ENCODE measurements at regions not wholly inside any gene's neighbourhood (a gene's known extent, or its start where the extent isn't known, plus 50 kb on each side); places are given as distances from the start of the nearest gene placed in this dataset.
"Not testable (repeated sequence)": the region's sequence is repeated elsewhere in the genome, so short reads cannot be mapped to it uniquely, and the experiment has no call there.

DNA sequence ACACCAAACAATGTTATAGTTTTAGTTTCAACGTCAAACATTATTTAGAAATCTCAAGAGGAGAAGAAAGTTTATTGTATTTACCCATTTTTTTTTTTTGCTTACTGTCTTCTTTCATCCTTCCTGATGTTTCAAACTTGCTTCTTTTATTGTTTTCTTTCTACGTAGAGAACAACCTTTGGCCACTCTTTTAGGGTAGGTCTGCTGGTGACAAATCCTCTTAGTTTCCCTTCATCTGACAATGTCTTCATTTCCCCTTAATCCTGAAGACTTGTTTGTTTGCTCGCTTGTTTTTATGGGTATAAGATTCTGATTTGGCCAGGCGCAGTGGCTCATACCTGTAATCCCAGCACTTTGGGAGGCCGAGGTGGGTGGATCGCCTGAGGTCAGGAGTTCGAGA lies 89.1 kb downstream of the RHOU start:
- DNase-seq (ENCODE audit: low read depth in 2 of 2): no peak

DNA sequence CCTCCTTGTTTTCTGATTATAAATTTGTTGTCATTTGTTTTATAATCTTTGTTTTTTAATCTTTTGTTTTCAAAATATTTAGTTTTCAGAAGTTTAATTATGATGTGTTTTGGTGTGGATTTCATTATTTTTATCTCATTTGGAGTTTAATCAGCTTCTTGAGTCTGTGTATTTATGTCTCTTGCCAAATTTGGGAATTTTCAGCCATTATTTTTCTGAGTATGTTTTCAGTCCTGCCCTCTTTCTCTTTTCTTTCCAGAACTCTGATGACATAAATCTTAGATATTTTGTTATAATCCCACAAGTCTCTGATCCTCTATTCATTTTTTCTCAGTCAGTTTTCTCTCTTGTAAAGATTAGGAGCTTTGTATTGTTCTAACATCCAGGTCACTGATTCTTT lies 89.8 kb downstream of the RHOU start:
- no peak for DNase-seq (ENCODE audit: low read depth in 2 of 2)

DNA sequence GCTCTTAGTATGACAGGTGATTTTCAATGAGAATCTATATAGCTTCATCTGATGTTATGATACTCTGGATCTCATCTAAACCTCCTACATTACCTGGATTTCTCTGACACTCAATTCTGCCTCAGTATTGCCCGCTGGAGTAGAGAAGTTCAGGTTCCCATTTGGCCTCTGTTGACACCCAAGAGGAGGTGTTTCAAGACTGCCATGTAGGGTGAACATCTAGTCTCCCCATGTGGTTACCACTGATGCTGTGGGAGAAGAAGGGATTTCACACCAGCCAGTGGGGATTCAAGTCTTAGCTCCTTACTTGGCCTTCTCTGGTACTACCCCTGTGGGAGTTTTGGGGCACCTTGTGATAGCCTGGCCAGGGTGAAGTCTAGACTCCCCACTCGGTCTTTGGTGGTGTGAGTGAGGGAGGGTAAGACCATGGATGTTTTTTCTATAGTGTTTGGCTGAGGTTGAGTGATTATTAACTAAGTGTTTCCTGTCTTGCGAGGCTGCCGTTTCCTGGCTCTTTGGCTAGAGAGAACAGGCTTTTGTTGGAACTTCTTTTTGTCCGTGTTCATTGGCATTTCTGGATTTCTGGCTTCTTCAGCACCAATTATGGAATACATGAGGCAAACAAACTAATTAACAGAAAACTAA lies 90.7 kb downstream of the RHOU start:
- no peak for DNase-seq (ENCODE audit: low read depth in 2 of 2)

DNA sequence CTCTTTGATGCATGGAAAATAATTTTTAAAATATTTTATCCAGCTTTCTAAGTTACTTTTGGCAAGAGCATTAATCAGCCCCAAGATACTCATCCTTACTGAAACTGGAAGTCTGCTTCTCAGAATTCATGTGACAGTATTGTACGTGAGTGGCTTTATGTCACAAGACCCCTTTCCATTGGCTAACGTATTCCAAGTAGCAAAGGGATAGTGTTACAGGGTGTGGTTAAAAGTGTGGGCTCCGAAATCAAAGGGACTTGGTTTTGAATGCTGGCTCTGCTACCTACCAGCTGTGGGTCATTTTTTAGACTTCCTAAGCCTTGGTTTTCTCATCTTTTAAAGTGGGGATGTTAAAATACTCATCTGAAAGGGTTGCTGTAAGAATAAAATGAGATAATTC lies 91.7 kb downstream of the RHOU start:
- DNase-seq (ENCODE audit: low read depth in 2 of 2): no peak

DNA sequence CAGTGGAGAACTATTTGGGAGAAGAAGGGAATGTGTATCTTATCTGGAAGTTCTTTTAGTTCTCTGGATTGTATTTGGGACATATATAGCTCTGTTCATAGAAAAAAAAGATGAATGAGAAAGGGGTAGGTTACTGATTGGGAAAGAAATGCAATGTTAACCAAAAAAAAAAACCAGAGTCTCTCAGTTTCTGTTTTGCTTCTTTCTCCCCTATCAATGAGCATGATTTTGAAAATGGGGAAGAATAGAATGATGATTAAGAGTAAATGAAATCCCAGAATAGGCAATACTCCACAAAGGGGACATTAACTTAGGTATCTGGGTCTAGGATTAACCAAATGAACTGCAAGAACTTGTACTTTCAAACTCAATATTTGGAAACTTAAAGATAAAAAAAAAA lies 92.9 kb downstream of the RHOU start:
- no peak for DNase-seq (ENCODE audit: low read depth in 2 of 2)

DNA sequence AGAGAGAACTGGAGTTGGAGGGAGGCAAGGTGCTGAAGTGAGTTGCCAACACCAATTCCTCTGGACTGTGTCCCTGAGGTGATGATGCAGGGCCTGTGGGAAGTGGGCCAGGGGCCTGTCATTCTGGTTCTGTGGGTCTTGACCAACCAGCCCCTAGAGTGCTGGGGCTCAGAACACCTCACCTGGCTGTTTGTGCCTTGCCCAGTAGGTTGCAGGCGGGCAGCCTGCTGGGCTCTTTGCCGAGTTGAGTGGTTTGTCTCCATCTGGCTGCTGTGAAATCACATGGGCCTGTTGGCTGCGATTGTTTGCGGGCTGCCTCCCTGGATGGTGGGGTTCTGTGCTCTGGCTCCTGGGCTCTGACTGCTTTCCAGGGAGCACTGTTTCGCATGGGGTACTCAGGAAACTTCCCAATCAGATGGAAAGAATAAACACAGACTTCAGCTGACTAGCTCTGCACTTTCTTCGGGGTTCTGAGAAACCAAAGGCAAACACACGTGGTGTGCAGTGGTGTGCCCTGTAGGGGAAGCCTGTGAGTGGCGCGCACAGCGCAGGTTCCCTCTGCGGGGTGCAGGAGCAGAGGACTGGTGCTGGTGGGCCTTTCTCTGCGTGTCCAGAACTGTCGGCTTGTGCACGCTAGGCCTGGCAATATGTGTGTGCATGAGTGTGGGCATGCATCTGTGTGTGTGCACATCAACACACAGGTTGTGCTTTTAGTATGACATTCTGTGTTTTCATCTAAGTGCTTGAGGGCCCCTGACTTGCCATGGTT lies 95.1 kb downstream of the RHOU start:
- no peak for DNase-seq (ENCODE audit: low read depth in 2 of 2)

DNA sequence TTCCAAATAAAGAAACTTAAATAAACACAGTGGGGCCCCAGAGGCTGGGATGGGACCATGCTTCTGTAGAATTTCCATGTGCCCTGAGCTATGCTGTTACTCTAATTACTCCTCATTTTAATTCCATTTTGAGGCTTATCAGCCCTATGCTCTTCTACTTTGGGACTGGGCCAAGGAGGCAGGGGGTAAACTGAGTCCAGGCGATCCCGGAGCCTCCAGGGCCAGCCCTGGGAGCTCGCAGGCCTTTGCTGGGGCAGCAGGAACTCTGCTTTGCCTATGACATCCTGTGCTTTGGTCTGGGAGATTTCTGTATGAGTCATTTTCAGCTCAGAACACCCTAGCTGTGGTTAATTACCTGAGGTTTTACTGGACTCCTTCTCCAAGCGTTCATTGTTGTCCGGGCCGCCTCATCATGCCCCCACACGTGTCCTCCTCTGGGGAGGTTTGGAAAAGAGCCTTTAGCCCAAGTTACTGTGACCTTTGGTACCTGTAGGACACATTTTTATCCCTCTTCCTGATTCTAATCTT lies 95.7 kb downstream of the RHOU start:
- no peak for DNase-seq (ENCODE audit: low read depth in 2 of 2)

DNA sequence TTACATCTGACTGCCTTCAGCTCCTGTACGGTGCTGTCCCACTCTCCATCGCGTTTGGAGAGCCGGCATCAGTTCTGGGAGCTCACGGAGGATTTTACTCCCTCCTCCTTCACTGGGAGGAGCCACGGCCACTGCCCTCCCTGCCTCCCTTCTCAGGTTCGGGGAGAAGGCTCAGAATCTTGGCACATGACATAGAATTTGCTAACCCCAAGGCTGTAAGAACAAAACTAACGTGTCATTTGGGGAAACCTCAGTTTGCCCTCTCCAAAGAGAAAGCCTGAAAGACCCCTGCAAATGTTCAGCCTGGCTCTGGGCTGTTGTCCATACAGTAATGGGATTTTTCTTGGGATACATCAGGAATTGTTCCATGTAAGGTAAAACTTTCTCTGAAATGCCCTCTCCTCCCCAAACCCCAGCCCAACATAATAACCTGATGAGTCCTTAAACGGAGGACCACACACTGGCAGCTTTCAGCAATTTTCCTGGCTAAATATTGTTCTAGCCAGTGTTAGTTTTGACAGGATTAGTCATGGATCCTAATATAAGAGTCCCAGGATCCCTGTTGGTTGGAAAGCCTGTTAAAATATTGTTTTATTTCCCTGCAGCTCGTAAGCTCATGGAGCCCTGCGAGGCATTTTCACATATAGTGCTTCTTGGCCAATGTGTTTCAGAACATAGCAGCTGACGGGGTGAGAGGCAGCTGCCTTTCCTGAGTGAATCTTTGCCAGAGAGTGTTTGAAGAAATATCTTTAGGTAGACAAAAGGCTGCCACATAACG lies 98.8 kb downstream of the RHOU start:
- no peak for DNase-seq (ENCODE audit: low read depth in 2 of 2)

DNA sequence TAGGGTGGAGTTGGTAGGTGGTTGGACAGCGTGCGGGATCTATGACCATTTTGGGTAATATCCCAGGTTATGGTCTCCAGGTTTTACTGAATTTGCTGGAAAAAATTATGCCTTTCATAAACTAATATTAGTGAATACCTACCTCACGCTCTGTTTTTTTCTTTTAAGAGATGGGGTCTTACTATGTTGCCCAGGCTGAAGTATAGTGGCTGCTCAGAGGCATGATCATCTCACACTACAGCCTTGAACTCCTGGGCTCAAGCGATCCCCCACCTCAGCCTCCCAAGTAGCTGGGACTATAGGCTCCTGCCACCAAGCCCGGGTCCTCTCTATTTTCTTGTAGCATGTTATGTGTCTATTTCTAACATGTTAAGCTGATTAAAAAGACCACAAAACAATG lies 100.2 kb downstream of the RHOU start:
- no peak for DNase-seq (ENCODE audit: low read depth in 2 of 2)

DNA sequence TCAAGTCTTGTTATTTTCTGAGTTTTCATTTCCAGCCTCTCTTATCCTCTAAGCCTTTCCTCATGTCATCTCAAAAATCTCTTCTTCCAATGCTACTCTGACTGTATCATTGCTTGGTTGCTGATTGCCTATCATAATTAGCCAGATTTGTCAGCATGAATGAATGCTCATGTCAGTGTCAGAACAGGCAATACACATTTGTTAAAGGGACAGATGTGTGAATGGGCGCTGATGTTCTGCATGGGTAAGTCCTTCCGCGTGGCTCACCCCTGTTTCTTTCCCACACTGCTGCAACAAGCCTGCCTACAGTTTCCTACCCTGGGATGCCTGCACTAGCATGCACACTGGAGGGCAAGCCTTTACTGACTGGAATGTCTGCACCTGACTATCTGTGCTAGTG lies 100.6 kb downstream of the RHOU start:
- DNase-seq (ENCODE audit: low read depth in 2 of 2): no peak

DNA sequence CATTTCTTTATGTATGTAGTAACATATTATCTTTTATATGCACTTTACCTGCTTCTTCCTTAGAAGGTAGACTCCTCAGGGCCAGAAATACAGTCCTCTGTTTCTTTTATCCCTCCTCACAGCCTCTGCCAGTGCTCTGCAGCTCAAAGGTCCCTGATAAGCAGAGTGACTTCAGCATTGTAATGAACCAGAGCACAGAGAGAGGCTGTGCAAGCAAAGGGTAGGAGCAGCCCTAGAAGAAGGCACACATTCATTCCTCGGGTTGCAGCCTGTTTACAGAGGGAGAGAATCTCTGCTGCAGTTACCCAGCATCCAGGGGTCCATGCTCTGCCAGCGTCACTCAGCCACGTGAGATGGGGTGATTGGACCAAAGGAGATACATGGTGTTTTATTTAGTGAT lies 101.1 kb downstream of the RHOU start:
- DNase-seq (ENCODE audit: low read depth in 2 of 2): no peak

DNA sequence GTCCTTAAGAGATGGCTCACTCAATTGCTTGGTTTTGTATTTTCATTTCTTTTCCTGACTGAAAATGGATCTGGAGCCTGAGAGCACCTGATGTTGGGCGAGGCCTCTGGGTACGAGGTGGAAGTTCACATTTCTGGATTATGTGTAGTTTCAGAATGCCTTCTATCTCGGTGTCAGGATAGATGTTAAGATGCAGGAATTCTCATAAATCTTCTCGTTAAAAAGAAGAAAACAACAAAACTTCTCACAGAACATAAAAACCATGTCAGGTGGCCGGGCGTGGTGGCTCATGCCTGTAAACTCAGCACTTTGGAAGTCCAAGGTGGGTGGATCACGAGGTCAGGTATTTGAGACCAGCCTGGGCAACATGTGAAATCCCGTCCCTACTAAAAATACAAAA lies 101.8 kb downstream of the RHOU start:
- no peak for DNase-seq (ENCODE audit: low read depth in 2 of 2)

DNA sequence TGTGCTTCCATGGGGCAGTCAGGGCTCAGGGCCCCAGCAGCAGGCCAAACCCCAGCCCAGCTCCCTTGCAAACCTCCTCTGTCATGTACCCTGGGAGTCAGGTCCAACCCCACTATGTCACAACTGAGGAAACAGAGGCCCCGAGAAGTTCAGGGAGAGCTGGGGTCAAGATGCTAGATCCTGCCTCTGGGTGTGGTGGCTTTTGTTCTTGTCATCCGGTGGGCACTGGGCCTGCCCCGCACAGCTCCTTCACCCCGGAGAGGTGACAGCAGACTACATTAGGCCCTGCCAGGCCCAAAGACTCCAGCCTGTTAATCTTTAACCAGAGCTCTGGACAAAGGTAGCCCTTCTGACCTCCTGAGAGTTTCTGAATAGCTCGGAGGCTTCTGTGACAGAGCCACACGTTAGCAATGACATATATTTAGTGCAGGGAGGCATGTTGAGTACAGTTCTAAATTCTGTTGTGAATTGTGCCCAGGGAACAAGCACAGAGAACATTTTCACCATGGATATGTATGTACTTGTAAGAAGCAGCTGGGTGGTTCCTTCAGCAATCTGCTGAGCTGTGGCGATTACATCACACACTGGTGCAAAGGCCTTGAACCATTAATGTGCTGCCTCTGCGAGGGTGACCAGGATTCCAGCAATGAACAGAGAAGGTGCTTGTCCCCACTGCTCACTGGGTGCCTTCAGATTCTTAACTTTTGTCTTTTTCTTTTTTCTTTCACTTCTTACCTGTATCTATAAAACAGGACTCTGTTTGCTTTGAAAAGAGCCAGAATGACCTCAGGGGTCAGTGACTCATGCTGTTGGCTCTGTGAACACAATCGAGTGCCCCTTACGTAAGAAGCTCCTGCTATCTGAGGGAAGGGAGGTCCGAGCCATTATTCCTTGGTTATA lies 102.8 kb downstream of the RHOU start:
- DNase-seq (ENCODE audit: low read depth in 2 of 2): no peak

DNA sequence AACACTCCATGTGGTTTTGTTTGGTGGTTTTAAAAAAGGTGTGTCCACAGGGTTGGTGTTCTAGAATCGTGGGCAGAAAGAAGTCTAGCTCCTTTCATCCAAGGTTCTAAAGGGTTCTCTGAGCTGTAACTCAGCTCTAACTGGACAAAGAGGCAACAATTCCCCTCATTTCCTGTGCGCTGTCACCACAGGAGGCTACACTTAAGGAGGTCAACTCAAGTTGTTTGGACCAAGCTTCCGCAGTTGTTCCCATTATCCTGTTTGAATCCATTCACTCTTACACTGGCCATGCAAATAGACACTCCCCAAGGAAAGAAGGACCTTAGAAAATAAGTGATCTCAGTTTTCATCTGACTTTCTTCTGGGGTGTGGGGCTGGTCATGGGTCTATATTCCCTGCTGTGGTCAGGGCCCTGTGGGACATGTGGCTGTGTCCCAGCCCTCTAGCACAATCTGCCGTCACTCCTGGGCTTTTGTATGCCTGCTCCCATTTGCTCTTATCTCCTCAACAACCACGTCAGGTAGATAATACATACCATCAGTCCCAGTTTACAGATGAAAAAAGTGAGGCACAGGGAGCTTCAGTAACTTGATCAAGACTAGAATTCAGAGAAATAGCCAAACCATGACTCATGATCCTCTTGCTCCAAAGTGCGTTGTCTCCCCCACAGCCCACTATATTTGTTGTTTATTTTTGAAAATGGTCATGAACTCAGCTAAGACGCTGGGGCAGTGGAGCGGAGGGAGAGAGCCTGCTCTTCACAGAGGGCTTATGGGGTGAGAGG lies 103.6 kb downstream of the RHOU start:
- no peak for DNase-seq (ENCODE audit: low read depth in 2 of 2)

DNA sequence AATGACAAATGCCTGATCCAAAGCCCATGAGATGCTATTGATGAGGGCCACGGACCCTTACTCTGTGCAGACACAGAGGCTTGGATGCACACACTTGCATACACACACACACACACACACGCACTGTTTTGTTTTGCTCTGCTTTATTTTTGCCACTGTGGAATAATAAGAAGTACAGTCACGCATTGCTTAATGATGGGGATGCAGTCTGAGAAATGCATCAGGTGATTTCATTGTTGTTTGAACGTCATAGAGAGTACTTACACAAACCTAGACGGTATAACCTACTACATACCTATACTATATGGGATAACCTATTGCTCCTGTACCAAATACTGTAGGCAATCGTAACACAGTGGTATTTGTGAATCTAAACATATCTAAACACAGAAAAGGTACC lies 104.4 kb downstream of the RHOU start:
- no peak for DNase-seq (ENCODE audit: low read depth in 2 of 2)

DNA sequence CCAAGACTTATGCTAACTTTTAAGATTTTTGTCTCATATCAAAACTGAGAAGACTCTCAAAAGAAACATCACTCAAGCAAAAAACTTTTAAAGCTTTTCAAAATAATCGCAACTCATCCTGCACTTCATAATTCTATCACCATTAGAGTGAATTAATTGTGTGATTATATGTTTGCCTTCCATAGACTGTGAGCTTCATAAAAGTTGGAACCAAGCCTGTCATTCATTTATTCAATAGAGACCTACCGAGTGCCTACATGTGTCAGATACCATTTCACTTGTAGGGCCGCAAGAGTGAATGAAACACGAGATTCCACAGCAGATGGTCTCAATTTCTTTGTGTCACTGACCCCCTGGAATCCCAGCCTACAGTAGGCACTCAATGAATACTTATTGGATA lies 106.4 kb downstream of the RHOU start:
- DNase-seq (ENCODE audit: low read depth in 2 of 2): no peak

DNA sequence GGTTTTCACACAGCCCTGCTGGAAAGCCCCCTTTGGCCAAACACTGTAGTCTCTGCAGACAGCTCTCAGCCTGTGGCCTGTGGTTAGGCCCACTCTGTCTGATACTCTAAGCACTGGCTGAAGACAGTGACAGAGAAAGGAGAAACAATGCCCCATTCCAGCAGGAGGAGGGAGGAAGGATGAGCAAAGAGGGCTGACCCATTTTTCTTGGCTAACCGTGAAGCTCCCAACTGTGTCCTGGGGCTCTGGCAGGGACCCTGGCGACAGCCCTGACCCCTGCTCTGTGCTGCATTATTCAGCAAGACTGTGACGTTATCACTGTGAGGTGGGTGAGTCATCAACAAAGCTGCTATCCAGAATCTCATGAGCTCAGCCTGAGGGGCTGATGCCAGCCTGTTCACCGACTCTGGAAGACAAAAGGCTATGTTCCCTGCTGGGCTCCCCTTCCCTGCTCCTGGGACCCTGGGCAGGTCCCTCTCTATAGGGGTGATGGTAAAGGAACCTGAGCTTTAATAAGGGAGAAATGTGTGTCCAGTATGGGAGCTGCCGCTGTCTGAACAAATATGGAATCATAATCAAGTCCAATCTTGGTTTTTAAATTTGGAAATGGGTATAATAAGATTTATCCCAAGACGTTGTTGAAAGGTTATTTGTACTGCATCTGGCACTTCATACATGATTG lies 107.0 kb downstream of the RHOU start:
- no peak for DNase-seq (ENCODE audit: low read depth in 2 of 2)

DNA sequence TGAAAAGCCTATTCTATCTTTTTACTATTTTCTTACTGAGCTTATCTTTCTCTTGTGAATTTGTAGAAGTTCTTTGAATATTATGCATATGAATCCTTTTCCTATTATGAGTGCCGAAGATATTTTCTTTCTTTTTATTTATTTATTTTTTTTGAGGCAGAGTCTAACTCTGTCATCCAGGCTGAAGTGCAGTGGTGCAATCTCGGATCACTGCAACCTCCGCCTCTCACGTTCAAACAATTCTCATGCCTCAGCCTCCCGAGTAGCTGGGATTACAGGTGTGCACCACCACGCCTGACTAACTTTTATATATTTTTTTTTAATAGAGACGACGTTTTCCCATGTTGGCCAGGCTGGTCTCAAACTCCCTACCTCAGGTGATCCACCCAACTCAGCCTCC lies 109.8 kb downstream of the RHOU start:
- DNase-seq (ENCODE audit: low read depth in 2 of 2): no peak

DNA sequence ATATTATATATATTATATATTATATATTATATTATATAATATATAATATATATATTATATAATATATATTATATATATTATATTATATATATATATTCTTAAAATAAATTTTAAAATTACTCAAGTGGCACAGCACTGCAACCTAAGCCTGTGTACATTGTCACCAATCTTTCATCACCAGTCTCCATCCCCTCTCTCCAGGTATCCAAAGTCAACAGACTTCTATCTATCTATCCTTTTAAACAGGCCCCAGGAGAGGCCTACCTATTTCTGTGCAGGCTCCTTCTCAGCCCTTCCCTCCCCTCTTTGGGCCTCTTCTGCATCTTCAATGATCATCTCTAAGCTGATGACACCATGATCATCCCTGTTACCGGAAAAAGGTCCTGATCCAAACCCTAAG lies 111.7 kb downstream of the RHOU start:
- DNase-seq (ENCODE audit: low read depth in 2 of 2): no peak

DNA sequence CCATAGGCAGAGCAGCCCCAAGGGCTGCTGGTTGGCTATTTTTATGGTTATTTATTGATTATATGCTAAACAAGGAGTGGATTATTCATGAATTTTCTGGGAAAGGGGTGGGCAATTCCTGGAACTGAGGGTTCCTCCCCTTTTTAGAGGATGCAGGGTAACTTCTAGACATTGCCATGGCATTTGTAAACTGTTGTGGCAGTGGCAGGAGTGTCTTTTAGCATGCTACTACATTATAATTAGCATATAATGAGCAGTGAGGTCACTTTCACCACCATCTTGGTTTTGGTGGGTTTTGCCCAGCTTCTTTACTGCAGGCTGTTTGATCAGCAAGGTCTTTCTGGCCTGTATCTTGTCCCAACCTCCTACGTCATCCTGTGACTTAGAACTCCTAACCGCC lies 112.2 kb downstream of the RHOU start:
- not testable (repeated sequence) for DNase-seq (ENCODE audit: low read depth in 2 of 2)

Measured in stimulated activated CD8-positive, alpha-beta memory T cell treated with anti-CD3 and anti-CD28 coated beads, Interleukin-2, amount 100 ng/mL, for 48 hours (primary cell).